ENCODE measurements at regions not wholly inside any gene's neighbourhood (a gene's known extent, or its start where the extent isn't known, plus 50 kb on each side); places are given as distances from the start of the nearest gene placed in this dataset.

GRCh38 chr16:85554114-85554888 lies 58.8 kb upstream of the GSE1 start:
- 1% methylated on average over 38 of the region's 49 CpGs; no CpG with 5 or more reads in 1 of the 2 donors for WGBS, 2 donors (ENCODE audit: low coverage in 1 of 2)
- H3K4me1 ChIP-seq = peaks cover 7 to 52% (median 38%) of the 10 kb centered on the region in 4 donors

GRCh38 chr16:85554889-85555718 lies 58.0 kb upstream of the GSE1 start:
- H3K36me3 ChIP-seq = no peaks in the 10 kb centered on the region
- H3K27me3 ChIP-seq = no peaks in the 10 kb centered on the region
- no peaks in the 10 kb centered on the region for H3K9me3 ChIP-seq
- peaks cover 12 to 60% (median 44%) of the 10 kb centered on the region in 4 donors for H3K4me1 ChIP-seq
- DNase-seq = peak; percentile 66
- H3K27ac ChIP-seq = peak overlapping the region; percentile 91 to 98 (median 96)
- intact Hi-C loops (cut with DNase I; ENCODE audit: low total_unique reads) (loop anchor here (5.0 kb wide), 1 partner anchor 52 kb away; no protein-coding TSS in a partner anchor), in situ Hi-C loops (cut with MboI; ENCODE audit: low pct_ligation_motif_present in 1 of 4, low pct_unique_long_range_greater_than_20kb in 1 of 4, low sequenced_read_pairs in 3 of 4) (loop anchor here in 1 of 4 donors (10.0 kb wide), 1 partner anchor 50 kb away; no protein-coding TSS in a partner anchor)
- TF ChIP-seq POLR2AphosphoS5 (IDR thresholded peaks at IDR 0.05) (peak; percentile 17 to 46 (median 41)), POLR2A (IDR thresholded peaks at IDR 0.05) (peak; percentile 39), CTCF (IDR thresholded peaks at IDR 0.05) (no peak), EP300 (IDR thresholded peaks at IDR 0.05; ENCODE audit: low read depth) (no peak)
- peak overlapping the region; percentile 64 to 95 (median 94) for H3K4me3 ChIP-seq
- 0 to 1% methylated on average over 7 to 55 of the region's 62 CpGs for WGBS, 2 donors (ENCODE audit: low coverage in 1 of 2)

More at GRCh38 chr16:85554114-85554888, 58.8 kb upstream of the GSE1 start:
- intact Hi-C loops (cut with DNase I; ENCODE audit: low total_unique reads) (no loop called here), in situ Hi-C loops (cut with MboI; ENCODE audit: low pct_ligation_motif_present in 1 of 4, low pct_unique_long_range_greater_than_20kb in 1 of 4, low sequenced_read_pairs in 3 of 4) (loop anchor here in 1 of 4 donors (10.0 kb wide), 1 partner anchor 50 kb away; no protein-coding TSS in a partner anchor)
- Histone ChIP-seq H3K36me3 (no peaks in the 10 kb centered on the region), H3K4me3 (peak overlapping the region; percentile 64 to 95 (median 94)), H3K27me3 (no peaks in the 10 kb centered on the region), H3K9me3 (no peaks in the 10 kb centered on the region), H3K27ac (peak overlapping the region; percentile 91 to 98 (median 96))
- DNase-seq = peak; percentile 83
- no peak for TF ChIP-seq CTCF (IDR thresholded peaks at IDR 0.05)
- TF ChIP-seq POLR2A (IDR thresholded peaks at IDR 0.05) = peak; percentile 21
- peak; percentile 25 to 64 (median 63) for TF ChIP-seq POLR2AphosphoS5 (IDR thresholded peaks at IDR 0.05)

GRCh38 chr16:85555719-85556455 lies 57.2 kb upstream of the GSE1 start:
- intact Hi-C loops (cut with DNase I; ENCODE audit: low total_unique reads) (loop anchor here (5.0 kb wide), 1 partner anchor 51 kb away; no protein-coding TSS in a partner anchor), in situ Hi-C loops (cut with MboI; ENCODE audit: low pct_ligation_motif_present in 1 of 4, low pct_unique_long_range_greater_than_20kb in 1 of 4, low sequenced_read_pairs in 3 of 4) (loop anchor here in 1 of 4 donors (10.0 kb wide), 1 partner anchor 49 kb away; no protein-coding TSS in a partner anchor)
- TF ChIP-seq POLR2A (IDR thresholded peaks at IDR 0.05) (peak; percentile 79), POLR2AphosphoS5 (IDR thresholded peaks at IDR 0.05) (peak in 2 of 3 donors; percentile 70 to 80), EP300 (IDR thresholded peaks at IDR 0.05; ENCODE audit: low read depth) (no peak), CTCF (IDR thresholded peaks at IDR 0.05) (no peak)
- DNase-seq = peak; percentile 75
- WGBS, 2 donors (ENCODE audit: low coverage in 1 of 2) = 1 to 2% methylated on average over 13 to 42 of the region's 43 CpGs
- Histone ChIP-seq H3K27ac (peak overlapping the region; percentile 91 to 98 (median 96)), H3K4me1 (peaks cover 20 to 62% (median 49%) of the 10 kb centered on the region in 4 donors), H3K27me3 (no peaks in the 10 kb centered on the region), H3K4me3 (peak overlapping the region; percentile 64 to 95 (median 94)), H3K36me3 (no peaks in the 10 kb centered on the region), H3K9me3 (no peaks in the 10 kb centered on the region)
